GM12874 (cell line): ENCODE measurements at regions not wholly inside any gene's neighbourhood (a gene's known extent, or its start where the extent isn't known, plus 50 kb on each side); places are given as distances from the start of the nearest gene placed in this dataset.

Source experiments
- TF ChIP-seq, protein P1 (sequence below): IDR thresholded peaks from 2 replicates; pipeline ENCODE4 v1.5.1; 2011; ENCODE audit warnings: low read depth, mild to moderate bottlenecking, control low read depth, low read length, moderate library complexity; ENCODE audit not compliant: insufficient read depth

DNA sequence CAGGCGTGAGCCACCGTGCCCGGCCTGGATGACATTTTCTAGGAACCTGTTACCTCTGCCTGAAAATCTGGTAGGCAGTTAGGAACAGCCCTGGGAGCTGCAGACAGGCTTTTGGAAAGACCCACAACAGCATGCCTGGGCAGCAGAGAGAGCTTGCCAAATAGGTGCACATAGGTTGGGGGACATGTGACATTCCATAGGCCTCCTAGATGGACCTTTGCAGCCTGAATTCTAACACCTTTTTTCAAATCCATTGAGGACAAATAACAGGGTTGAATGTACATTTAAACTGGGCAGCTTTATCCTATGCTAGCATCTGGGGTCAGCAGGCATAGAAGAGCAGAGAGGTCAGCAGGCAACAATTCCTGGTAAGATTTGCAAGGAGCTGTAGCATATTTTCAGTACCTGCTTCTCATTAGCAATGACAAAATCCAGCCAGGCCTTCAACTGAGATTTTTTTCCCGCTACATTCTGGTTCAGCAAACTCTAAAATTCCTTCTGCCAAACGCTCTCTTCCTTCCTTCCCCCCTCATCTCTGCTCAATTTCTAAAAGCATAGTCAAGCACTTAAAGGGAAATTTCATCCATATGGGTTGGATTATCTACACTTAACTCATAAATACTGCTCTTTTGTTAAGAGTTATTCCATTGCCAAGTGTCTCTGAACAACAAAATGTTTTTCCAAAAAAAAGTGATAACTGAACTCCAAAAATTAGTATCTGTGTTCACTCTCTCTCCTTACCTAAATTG is 75.2 kb downstream of the SOWAHC start:
- TF ChIP-seq, protein P1, sequence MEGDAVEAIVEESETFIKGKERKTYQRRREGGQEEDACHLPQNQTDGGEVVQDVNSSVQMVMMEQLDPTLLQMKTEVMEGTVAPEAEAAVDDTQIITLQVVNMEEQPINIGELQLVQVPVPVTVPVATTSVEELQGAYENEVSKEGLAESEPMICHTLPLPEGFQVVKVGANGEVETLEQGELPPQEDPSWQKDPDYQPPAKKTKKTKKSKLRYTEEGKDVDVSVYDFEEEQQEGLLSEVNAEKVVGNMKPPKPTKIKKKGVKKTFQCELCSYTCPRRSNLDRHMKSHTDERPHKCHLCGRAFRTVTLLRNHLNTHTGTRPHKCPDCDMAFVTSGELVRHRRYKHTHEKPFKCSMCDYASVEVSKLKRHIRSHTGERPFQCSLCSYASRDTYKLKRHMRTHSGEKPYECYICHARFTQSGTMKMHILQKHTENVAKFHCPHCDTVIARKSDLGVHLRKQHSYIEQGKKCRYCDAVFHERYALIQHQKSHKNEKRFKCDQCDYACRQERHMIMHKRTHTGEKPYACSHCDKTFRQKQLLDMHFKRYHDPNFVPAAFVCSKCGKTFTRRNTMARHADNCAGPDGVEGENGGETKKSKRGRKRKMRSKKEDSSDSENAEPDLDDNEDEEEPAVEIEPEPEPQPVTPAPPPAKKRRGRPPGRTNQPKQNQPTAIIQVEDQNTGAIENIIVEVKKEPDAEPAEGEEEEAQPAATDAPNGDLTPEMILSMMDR = no peak

DNA sequence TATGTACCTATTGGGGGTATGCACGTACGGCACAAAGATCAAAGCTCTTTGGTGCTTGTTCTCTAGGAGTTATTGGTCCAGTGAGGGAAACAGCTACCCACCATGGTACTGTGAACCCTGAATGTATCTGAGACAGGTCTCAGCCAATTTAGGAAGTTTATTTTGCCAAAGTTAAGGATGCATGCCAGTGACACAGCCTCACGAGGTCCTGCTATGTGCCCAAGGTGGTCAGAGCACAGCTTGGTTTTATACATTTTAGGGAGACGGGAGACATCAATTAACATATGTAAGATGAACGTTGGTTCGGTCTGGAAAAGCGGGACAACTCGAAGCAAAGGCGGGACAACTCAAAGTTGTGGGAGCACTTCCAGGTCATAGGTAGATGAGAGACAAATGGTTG is 75.8 kb downstream of the SOWAHC start:
- TF ChIP-seq, protein P1 = no peak

DNA sequence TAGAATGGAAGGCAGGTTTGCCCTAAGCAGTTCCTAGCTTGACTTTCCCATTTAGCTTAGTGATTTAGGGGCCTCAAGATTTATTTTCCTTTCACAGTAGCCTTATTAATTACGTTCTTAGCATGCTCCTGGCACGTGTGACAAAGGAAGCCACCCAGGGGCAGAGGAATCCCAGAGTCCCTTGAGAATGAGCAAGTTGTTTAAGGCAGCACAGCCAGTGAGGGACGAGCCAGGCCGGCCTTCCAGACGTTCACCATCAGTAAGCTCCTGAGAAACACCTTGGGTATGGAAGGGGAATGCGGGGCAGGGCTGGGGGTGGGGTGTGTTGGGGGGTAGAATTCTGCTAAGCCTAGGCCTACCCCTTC is 76.3 kb downstream of the SOWAHC start:
- TF ChIP-seq, protein P1 = no peak

DNA sequence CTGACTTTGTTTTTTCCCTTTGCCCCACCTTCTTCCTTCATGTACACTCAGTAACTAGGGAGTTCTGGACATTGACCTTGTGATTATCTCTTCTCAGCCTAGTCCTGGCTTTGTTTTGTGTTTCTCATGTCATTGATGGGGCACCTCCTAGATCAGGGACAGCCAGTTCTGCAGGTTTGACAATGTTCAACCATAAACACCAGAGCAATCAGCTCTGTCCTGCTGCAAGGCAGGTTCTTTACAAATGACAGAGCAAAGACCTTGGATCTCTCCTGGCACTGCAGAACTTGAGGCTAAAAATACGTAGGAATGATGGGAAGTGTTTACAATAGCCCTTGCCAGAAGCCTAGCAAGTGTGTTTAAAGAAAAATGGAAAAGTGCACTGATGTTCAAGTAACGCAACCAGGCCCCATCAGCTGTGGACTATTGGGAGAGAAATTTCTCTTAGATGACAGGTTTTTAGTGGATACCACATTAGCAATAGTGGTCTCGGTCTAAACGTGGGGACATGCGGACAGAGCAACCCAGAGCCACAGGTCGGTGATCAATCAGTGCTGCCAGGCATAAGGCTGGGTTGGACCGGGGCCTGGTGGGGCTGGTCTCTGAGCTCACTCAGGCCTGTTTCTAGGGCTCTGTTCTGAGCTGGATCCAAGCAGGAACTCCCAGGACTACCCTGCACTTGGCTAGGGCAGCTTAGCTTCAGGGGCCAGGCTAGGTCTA is 76.8 kb downstream of the SOWAHC start:
- TF ChIP-seq, protein P1 = no peak

DNA sequence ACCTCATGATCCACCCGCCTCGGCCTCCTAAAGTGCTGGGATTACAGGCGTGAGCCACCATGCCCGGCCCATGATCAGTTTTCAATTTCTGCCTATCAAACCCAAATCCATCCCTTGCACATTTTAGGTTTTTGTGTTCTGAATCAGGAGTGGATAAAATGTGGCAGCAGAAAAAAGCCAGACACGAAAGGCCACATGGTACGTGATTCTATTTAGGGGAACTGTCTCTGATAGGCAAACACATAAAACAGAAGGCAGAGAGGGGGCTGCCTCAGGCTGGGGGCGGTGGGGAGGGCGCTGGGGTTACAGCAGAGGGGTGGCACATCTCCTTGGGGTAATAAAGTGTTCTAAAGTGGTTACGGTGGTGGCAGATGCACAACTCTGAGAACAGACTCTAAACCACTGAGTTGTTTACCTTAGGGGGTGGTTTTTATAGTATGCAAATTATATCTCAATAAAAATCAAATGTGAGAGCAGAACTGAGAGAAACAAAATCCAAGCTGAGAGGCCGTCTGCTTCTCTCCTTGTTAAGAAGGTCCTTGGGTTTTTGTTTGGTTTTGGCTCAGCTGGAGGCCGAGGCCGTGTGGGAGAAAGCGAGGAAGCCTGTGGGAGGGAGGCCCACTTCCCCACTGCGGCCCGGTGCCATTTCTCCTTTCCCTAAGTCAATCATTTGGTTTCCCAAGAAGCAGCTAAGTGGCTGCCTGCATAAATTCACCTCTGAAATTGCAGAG is 78.0 kb downstream of the SOWAHC start:
- TF ChIP-seq, protein P1 = no peak

DNA sequence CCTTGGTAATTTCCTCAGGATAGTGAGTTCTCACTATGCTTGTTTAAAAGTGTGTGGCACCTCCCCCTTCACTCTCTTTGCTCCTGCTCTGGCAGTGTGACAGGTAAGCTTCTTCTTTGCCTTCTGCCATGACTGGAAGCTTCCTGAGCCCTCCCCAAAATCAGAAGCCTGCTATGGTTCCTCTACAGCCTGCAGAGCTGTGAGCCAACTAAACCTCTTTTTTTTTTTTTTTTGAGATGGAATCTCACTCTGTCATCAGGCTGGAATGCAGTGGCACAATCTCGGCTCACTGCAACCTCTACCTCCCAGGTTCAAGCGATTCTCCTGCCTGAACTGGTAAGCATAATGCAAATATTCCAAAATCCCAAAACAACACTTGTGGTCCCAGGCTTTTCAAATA is 80.0 kb downstream of the SOWAHC start:
- TF ChIP-seq, protein P1 = no peak

DNA sequence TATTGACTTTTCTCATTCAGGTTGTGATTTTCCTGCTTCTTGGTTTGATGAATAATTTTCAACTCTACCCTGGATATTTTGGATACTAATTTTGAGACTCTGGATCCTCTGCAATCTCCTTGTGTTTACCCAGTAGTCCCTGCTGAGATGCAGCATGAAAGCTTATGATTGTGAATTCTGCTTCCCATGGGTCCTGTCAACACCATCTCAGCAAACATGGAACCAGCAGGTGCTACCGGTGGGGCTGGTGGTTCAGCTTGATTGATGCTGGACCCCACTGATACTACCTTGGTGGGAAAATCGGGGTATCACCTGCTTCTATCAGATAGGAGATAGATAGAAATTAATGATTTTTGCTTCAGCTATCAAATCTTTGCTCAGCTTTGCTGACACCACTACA is 81.1 kb downstream of the SOWAHC start:
- TF ChIP-seq, protein P1 = no peak
